Skeletal muscle cell (primary cell): ENCODE measurements at regions not wholly inside any gene's neighbourhood (a gene's known extent, or its start where the extent isn't known, plus 50 kb on each side); places are given as distances from the start of the nearest gene placed in this dataset.

ENCODE experiments used
- DNase-seq: peaks from one replicate; pipeline ENCODE4 v3.0.0-alpha.2; 2010; ENCODE audit warnings: low read depth
- H3K4me3 ChIP-seq: 2 replicates; pipeline ENCODE4 v1.5.1; 2011; ENCODE audit warnings: low read depth, mild to moderate bottlenecking, control low read depth, low read length, moderate library complexity

DNA sequence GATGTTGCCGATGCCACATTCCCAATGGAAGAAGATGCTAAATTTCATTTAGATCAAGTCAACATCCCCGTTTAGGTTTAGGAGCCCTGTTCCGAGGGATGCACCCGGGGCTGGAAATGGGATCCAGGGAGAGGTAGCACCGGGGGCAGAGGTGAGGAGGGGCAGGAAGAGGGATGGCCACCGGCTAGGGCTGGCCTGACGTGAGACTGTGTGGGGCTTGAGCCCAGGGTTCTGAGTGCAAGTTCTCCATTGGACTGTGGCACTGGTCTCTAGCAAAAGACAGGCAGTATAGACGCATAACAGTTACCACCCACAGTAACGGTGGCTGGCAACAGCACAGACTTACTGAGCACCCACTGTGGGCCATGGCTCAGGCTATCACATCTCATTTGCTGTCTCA is 209.0 kb upstream of the MVB12B start:
- no peak for DNase-seq
- no peak overlapping the region for H3K4me3 ChIP-seq

DNA sequence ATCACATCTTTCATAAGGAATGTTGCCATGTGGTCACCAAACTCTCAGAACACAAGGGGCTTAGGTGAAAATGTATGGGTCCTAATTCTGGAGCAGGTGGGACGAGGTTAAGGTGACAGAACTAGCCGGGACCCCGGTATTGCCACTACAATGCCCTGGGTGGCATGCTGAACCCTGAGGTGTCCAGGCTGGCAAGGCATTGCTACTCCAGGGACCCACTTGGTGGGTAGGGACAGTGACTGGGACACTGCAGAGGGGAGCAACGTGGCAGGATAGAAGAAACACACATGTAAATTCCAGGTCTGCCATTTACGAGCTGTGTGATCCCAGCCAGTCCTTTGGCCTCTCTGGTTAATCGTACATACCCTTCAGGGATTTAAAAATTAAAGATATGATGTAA is 206.9 kb upstream of the MVB12B start:
- no peak for DNase-seq
- no peak overlapping the region for H3K4me3 ChIP-seq

DNA sequence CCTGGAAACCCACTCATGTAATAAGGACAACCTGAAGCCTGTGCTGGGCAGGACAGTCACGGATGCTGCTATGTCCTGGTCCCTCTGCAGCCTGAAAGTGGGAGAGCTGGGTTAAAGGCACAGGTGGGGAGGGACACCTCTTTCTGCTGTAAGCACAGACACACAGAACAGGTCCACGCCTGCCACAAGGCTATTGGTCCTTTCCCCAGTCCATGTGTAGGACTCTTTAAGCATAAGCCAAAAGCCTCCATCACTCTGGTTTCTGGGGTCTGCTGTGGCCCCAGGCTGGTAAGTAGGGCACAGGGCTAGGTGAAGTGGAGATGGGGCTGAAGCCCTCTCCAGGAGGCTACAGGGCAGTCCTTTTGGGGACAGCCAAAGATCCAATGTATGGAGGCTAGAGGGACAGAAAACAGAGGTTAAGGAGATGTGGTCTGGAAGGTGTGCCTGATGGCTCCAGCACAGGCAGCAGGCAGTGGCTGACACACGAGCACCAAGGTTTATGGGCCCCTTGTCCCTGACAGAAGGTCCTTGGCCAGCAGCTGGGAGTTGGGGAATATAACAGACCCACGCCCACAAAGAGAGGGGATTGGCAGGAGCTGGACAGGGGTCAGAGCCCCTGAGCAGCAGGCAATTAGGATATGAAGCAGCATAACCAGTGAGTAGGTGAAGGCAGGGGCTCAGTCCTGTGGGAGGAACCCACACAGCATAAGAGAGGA is 203.6 kb upstream of the MVB12B start:
- no peak overlapping the region for H3K4me3 ChIP-seq
- no peak for DNase-seq

DNA sequence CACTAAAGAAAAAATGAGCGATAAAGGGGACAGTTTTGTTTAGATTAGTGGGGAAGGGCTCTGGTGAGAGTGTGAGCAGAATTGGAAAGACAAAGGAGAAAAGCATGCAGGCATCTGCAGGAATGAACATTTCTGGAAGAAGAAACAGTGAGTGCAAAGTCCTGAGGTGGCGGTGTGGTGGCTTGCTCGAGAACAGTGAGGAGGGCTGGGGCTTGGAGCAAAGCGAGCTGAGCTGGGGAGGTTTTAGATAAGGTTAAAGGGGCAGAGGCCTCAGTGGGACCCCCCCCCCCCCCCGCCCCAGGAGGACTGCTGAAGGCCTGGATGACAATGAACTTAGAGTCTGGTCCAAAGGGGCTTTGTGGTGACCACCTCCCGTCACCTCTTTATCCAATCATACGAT is 202.7 kb upstream of the MVB12B start:
- H3K4me3 ChIP-seq = no peak overlapping the region
- no peak for DNase-seq

DNA sequence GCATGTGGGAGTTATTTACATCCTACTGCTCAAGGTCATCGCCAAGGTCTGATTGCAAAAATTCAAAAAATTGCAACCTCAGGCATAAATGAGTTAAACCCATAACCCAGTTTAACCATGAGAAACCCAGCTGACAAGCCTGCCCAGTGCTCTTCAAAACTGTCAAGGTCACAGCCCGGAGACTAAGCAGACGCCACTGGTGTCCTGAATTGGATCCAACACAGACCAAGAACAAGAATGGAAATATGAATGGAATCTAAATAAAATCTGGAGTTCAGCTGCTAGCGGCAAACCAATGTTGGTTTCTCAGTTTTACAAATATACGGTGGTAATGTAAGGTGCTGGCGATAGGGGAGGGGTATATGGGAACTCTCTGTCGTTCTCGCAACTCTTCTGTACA is 201.5 kb upstream of the MVB12B start:
- no peak overlapping the region for H3K4me3 ChIP-seq
- DNase-seq = no peak

DNA sequence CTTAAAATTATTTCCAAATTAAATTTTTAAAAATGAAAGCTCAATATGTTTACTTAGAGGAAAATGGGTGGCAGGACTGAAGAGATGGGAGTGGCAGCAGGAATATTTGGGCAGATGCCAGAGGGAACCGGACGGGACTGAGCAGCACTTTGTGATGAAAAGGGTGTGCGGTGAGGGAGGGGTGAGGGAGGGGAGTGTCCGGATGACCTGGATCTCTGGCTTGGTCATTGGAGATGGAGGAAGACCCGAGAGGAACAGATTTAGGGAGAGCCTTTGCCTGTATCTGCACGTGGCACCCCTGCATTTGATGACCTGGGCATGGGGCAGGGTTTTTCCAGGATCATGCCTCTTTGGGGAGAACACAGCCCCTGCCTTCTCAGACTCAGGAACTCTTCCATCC is 201.1 kb upstream of the MVB12B start:
- DNase-seq = no peak
- H3K4me3 ChIP-seq = no peak overlapping the region

DNA sequence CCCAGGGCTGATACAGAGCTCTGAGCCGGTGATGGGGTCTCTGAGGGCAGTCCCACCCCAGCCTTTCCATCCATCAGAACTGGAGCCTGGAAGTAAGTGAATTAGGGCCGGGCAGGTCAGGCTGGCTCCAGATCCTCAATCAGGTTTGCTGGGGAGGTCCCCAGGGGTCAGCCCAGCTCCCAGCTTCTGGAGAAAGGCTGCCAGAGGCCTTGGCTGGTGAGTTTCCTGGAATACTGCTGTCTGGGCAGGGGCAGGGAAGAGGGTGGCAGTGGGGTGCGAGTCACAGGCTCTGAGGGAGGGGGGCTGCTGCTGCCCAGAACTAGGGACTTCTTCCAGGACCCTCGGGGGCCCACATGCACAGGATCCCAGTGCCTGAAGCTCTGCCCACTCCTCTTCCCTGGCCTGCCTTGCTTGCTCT is 200.6 kb upstream of the MVB12B start:
- H3K4me3 ChIP-seq = no peak overlapping the region
- DNase-seq = no peak

DNA sequence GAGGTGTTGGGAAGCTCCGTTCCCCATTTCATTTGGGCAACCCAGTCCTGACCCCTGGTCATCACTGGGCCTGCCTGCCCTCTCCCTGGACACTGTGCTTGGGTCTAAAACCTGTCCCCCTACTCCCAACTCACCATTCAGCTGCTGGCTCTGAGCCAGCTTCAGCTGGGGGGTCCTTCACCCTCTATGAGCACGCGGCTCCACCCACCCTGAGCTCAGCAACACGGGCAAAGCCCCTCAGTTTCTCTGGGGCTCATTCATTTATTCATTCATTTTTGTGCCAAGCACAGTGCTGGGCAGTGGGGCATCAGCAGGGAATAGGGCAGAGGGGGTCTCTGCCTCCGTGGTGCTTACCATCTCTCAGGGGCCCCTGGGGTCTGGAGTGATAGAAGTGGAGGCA is 199.8 kb upstream of the MVB12B start:
- H3K4me3 ChIP-seq = no peak overlapping the region
- no peak for DNase-seq

DNA sequence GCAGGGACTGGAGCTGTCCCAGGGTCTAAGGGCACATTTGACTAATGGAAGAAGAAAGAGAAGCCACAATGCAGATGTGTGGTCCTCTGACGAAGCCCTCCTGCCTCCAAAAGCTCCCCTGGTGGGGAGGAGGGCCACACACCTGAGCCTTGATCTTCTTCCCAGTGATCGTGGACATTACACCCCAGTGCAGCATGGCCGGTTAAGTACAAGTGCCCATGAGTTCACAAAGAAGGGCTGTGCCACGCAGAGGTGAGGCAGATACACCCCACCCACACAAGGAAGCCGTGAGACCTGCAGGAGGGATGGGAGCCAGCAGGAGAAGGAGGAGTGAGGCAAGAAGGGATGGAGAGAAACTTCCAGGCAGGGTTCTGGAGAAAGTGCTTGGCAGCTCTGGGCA is 199.0 kb upstream of the MVB12B start:
- H3K4me3 ChIP-seq = no peak overlapping the region
- no peak for DNase-seq

DNA sequence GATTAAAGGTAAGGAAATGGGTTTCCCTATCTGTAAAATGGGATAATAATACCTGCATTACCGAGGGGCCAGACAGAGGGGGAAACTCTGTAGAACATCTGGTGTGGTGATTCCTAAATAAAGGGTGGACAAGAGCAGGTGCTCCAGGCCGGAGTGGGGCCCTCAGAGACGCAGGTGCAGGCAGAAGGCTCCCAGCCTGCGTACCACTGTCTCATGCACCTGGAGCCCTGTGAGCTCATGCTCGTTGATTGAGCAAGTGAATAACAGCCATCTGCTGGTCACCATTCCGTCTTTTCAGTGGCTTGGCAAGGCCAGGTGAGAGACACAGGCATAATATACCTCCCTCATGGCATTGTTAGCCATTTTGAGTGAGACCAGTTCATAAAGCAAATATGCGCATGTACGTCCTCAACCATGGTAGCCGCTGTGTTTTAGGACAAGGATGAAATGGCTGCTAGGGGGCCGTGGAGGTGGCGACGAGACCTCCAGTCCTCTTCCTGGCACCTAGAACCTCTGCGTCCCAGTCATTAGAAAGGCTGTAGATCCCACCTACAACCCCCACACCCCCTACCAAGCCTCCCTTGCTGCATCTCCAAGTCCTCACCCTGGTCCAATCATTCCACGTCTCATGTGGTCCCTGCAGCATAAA is 198.0 kb upstream of the MVB12B start:
- no peak overlapping the region for H3K4me3 ChIP-seq
- no peak for DNase-seq

DNA sequence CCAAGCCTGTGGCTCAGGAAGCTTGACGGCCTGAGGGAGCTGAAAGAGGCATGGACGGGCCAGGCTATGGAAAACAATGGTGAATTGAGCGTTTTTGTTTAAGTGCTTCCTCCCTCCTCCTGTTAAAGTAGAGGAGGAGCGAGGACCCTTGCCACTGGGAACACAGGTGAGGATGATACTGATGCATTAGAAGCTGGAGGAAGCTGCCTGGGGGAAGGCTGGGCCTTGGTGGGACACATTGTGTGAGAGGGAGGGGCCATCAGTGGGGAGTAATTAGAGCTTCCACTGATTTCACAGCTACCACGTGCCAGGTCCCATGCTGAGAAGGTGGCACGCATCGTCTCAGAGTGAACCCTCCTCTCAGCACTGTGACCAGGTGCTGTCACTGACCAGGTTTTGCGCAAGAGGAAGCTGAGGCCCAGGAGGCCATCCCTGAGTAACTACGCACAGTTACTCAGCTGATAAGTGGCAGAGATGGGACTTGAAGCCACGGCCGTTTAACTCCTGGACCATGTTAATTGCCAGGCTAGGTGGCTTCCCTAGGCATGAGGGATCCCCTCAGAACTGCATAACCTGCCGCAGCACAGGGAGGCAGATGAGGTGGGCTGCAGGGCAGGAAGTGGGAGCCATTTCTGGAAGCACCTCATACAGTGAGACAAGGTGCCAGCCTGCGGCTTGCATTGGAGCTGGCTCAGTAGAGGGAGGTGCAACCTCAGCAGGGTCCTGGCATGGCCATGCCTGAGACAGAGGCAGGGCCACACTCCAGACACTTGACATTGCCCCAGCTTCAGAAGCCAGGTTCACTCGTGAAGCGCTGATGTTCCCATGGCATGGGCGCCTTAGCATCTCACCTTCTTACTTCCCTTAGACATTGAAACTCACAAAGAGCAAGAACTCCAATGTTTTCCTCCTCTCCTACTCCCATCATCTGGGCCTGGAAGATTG is 195.3 kb upstream of the MVB12B start:
- no peak for DNase-seq
- H3K4me3 ChIP-seq = no peak overlapping the region

DNA sequence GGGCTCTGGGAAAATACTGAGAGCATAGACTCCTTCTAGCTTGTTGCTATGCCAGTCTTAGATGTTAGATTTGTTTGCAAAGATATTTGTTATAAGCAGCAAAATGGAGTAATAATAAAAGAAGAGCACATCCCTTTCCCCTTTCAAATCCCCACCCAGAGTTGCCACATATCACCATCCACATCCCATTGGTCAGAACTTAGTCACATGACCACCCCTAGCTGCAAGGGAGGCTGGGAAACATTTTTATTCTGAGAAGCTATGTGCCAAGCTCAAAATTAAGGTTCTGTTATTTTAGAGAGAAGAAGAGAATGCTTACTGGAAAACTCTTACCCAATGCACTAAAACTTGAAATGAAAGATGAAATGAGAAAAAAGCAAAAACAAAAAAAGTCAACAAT is 193.9 kb upstream of the MVB12B start:
- H3K4me3 ChIP-seq = no peak overlapping the region
- no peak for DNase-seq

DNA sequence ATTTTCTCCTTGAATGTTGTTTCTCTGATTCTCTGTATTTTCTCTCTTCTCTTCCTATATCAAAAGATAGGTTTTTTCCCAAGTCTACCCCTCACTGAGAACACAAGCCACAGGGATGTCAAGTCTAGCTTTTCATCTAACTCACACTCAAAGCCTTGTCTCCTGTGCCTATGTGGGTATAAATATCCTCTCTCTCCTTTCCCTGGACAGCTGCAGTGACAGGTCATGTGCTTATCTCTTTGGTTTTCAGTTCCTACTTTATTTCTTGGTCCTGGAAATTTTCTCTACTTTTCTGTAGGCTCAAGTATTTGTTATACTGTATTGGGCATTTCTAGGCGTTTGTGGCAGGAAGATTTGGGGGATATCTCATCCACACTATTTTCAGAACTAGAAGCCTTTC is 182.4 kb upstream of the MVB12B start:
- H3K4me3 ChIP-seq = no peak overlapping the region
- DNase-seq = no peak

DNA sequence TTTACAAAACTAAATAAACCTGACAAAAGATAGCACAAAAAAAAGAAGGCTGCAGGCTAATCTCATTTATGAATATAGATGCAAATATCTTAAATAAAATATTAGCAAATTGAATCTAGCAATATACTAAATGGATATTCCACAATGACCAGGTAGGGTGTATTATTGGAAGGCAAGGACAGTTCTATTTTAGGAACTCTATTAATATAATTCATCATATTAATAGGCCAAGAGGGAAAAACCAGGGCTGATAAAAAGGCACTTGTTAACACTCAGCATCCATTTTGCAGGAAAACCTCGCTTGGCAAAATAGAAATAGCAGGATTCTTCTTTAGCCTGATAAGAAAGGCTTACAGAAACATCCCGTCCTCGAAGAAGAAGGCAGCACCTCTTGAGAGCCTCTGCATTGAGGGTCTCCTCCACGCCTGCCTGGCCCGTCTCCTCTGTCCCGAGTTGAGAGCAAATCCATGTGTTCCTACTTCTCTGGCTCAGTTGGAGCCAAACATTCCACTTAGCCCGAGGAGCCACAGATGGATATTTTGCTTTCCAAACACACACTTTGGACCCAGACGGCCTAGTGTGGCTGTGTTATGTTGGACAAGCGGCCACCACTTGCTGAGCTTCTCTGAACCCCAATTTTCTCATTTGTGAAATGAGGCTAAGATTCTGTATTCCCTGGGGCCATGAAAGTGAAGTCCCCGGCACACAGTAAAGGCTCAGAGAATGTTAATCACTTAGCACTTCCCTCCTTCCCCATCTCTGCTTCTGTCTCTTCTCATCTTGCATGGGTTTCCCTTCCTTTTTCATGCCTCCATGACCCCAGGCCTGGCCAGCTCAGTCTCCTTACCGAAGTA is 181.8 kb upstream of the MVB12B start:
- no peak for DNase-seq

DNA sequence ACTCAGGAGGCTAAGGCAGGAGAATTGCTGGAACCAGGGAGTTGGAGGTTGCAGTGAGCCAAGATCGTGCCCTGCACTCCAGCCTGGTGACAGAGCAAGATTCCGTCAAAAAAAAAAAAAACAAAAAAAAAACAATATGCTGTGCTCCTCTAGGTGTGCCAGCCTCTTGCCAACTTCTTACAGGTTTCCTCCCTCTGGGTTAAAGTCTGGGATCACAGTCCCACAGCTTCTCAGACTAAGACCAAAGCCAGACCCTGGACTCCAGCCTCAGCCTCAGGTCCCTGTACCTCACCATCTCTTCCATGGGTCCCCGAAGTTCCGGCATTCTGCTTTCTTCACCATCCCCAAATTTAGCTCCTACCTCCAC is 180.8 kb upstream of the MVB12B start:
- DNase-seq = no peak
- H3K4me3 ChIP-seq = no peak overlapping the region

More for the DNA sequence above, 181.8 kb upstream of the MVB12B start:
- no peak overlapping the region for H3K4me3 ChIP-seq

DNA sequence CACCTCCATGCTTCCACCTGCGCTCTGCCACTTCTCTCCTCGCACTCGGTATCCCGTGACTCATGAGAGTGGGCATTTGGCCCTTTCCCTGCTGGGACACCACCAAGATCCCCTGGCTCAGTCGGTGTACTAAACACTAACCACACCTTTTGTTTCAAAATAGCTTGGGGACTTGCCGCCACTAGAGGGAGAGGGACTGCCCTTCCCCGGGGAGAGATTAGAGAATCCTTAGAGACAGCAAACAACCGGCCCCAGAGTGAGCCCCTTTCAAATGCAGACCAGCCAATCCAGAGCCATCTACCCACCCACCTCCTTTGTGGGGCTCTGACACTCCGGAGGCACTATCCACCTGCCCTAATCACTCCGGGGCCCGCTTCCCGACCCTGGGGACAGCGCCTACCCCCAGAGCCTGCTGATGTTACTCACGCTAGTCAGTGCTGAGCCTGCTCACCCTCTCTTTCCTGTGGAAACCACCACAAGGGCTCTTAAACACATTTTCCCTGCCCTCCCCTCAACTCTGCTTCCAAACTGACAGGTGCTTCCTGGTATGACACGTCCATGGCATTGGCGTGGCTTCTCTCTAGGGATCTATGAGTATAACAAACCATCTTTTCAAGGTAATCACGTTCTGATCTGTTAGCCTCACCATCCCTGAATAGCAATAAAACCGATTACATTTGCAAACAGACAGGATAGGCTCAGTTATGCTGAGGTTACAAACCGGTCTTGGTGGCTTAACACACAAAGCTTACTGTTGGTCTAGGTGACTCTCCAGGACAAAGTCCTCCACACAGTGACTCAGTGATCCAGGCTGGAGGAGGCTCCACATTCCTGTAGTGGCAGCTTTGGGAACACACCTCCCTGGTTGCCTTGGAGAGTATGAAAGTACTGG is 180.1 kb upstream of the MVB12B start:
- no peak overlapping the region for H3K4me3 ChIP-seq
- DNase-seq = no peak

DNA sequence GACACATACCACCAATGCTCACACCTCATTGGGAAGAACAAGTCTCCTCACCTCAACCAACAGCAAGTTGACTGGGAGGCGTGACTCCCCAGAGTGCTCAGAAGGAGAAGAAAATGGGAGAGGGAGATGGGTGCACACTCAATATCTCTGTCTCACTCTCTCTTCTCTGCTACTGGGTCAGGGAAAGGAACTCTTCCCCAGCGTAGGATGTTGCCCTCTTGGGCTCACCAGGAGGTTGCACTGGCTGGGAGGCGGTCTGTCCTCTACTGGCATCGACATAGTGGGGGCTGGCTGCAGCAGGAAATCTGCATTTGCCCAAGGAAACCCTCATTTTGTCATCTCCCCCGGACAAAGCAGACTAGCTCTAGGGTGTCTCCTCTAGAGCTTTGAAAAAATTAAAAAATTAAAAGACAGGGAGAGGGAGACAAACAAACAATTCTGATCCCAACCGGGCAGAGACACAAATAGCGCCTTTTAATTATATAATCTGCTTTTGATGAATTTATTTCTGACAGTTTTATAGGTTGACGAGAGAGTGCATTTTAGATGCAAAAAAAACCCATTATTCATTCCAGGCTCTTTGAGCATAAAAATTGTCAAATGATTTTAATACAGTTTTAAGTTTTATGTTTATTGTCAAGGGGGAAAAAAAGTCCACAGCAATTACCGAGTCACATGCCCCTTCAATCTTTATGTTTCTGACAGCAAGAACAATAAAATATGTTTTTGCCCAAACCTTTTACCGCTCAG is 179.3 kb upstream of the MVB12B start:
- DNase-seq = no peak
- H3K4me3 ChIP-seq = no peak overlapping the region
